ENCODE measurements at regions not wholly inside any gene's neighbourhood (a gene's known extent, or its start where the extent isn't known, plus 50 kb on each side); places are given as distances from the start of the nearest gene placed in this dataset.

DNA sequence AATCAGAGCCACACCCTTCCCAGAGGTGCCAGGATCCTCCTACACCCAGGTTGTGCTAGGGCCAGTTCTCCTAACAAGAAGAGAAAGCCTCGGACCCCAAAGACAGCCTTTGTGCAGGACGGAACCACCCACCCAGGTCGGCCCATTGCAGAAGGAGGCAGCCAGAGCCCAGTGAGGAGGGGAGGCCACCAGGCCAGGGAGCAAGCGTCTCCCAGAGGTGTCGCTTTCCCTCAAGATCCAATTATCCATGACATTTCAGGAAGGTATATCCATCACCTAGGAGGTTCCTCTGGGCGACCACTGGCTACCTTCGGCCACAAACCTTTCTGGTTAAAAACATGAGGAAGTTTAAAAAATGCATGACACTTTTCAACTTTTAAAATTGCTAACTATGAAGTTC is 87.4 kb upstream of the THBS2 start:
- no peak overlapping the region for H3K9ac ChIP-seq (ENCODE audit: low read depth, low read length)
- H3K4me3 ChIP-seq (ENCODE audit: low read depth in 1 of 2, low read length in 2 of 2): no peak overlapping the region
- no peaks in the 10 kb centered on the region for H3K36me3 ChIP-seq (ENCODE audit: insufficient read depth, low read length)
- no peaks in the 10 kb centered on the region for H3K79me2 ChIP-seq (ENCODE audit: insufficient read depth, low read length)
- H3K27ac ChIP-seq (ENCODE audit: low read length): no peak overlapping the region
- H3K27me3 ChIP-seq (ENCODE audit: insufficient read depth, low read length, poor library complexity): peaks cover 5% of the 10 kb centered on the region
- H3K4me1 ChIP-seq (ENCODE audit: insufficient read depth, low read length): no peaks in the 10 kb centered on the region
- ATAC-seq (ENCODE audit: insufficient read depth, low read depth): no peak
- no peaks in the 10 kb centered on the region for H4K20me1 ChIP-seq (ENCODE audit: insufficient read depth, low read length)
- H2AFZ ChIP-seq (ENCODE audit: low read depth, low read length): no peak overlapping the region
- H3K9me3 ChIP-seq (ENCODE audit: insufficient read depth, low read length, severe bottlenecking): no peaks in the 10 kb centered on the region
- no peak for DNase-seq
- TF ChIP-seq, protein P1, sequence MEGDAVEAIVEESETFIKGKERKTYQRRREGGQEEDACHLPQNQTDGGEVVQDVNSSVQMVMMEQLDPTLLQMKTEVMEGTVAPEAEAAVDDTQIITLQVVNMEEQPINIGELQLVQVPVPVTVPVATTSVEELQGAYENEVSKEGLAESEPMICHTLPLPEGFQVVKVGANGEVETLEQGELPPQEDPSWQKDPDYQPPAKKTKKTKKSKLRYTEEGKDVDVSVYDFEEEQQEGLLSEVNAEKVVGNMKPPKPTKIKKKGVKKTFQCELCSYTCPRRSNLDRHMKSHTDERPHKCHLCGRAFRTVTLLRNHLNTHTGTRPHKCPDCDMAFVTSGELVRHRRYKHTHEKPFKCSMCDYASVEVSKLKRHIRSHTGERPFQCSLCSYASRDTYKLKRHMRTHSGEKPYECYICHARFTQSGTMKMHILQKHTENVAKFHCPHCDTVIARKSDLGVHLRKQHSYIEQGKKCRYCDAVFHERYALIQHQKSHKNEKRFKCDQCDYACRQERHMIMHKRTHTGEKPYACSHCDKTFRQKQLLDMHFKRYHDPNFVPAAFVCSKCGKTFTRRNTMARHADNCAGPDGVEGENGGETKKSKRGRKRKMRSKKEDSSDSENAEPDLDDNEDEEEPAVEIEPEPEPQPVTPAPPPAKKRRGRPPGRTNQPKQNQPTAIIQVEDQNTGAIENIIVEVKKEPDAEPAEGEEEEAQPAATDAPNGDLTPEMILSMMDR (IDR thresholded peaks at IDR 0.05; ENCODE audit: borderline replicate concordance, extremely low read depth, low read length, poor library complexity, severe bottlenecking): no peak
- TF ChIP-seq EZH2 (IDR thresholded peaks at IDR 0.05; ENCODE audit: borderline replicate concordance, low read depth, low read length, severe bottlenecking): no peak
- H3K4me2 ChIP-seq (ENCODE audit: insufficient read depth, low read length): no peak overlapping the region

DNA sequence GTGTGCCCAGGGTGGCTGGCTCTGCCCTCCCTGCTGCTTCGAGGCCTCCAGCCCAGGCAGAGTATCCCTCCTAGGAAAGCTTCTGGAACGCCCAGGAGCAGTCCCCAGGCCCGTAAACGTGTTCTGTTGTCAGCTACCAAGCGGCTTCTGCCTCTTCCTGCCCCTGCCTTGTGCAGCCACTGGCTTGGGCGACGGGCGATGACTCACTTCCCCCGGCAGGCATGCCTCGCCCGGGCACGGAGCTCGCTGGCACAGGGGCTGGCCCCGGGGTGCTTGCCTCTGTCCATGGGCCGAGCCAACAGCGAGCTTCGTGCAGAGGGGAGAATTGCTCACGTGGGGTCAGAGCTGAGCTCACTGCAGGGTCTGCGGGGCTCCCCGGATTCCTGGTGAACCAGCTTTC is 86.7 kb upstream of the THBS2 start:
- peaks cover 5% of the 10 kb centered on the region for H3K27me3 ChIP-seq (ENCODE audit: insufficient read depth, low read length, poor library complexity)
- H3K79me2 ChIP-seq (ENCODE audit: insufficient read depth, low read length): no peaks in the 10 kb centered on the region
- ATAC-seq (ENCODE audit: insufficient read depth, low read depth) (no peak), DNase-seq (no peak)
- H4K20me1 ChIP-seq (ENCODE audit: insufficient read depth, low read length): no peaks in the 10 kb centered on the region
- no peaks in the 10 kb centered on the region for H3K36me3 ChIP-seq (ENCODE audit: insufficient read depth, low read length)
- no peak overlapping the region for H3K4me2 ChIP-seq (ENCODE audit: insufficient read depth, low read length)
- no peak overlapping the region for H3K9ac ChIP-seq (ENCODE audit: low read depth, low read length)
- TF ChIP-seq EZH2 (IDR thresholded peaks at IDR 0.05; ENCODE audit: borderline replicate concordance, low read depth, low read length, severe bottlenecking): no peak
- TF ChIP-seq, protein P1 (IDR thresholded peaks at IDR 0.05; ENCODE audit: borderline replicate concordance, extremely low read depth, low read length, poor library complexity, severe bottlenecking): no peak
- no peaks in the 10 kb centered on the region for H3K4me1 ChIP-seq (ENCODE audit: insufficient read depth, low read length)
- H3K4me3 ChIP-seq (ENCODE audit: low read depth in 1 of 2, low read length in 2 of 2): no peak overlapping the region
- H3K9me3 ChIP-seq (ENCODE audit: insufficient read depth, low read length, severe bottlenecking): no peaks in the 10 kb centered on the region
- H3K27ac ChIP-seq (ENCODE audit: low read length): no peak overlapping the region
- H2AFZ ChIP-seq (ENCODE audit: low read depth, low read length): no peak overlapping the region

DNA sequence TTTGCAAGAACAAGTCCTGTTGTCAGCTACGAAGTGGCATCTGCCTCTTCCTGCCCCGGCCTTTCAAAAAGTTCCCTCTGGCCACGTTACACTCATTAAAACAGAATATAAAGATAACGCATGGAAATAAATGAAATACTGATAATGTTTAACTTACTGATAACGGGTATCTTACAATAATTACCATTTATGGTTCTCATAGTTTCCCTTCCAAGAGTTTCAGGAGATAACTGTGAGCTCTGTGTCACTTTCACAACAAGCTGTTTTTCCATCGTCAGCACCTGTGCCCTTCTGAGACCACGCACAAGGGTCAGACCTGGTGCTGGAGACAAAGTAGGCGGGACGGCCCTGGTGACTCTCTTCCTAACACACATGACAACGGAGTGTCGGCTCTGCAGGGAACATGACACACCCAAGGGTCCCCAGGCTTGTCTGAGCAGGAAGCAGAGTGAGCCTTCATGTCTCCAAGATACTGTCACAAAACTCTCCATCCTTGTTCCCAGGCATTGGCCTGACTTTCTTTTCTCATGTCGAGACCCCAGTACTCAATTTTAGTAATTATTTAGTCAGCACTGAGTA is 86.2 kb upstream of the THBS2 start:
- H3K36me3 ChIP-seq (ENCODE audit: insufficient read depth, low read length): no peaks in the 10 kb centered on the region
- TF ChIP-seq, protein P1 (IDR thresholded peaks at IDR 0.05; ENCODE audit: borderline replicate concordance, extremely low read depth, low read length, poor library complexity, severe bottlenecking): no peak
- no peak for TF ChIP-seq EZH2 (IDR thresholded peaks at IDR 0.05; ENCODE audit: borderline replicate concordance, low read depth, low read length, severe bottlenecking)
- no peak for ATAC-seq (ENCODE audit: insufficient read depth, low read depth)
- no peaks in the 10 kb centered on the region for H3K9me3 ChIP-seq (ENCODE audit: insufficient read depth, low read length, severe bottlenecking)
- H4K20me1 ChIP-seq (ENCODE audit: insufficient read depth, low read length): no peaks in the 10 kb centered on the region
- no peak overlapping the region for H3K9ac ChIP-seq (ENCODE audit: low read depth, low read length)
- H3K27ac ChIP-seq (ENCODE audit: low read length): no peak overlapping the region
- no peak overlapping the region for H2AFZ ChIP-seq (ENCODE audit: low read depth, low read length)
- no peak overlapping the region for H3K4me3 ChIP-seq (ENCODE audit: low read depth in 1 of 2, low read length in 2 of 2)
- no peak for DNase-seq
- no peaks in the 10 kb centered on the region for H3K79me2 ChIP-seq (ENCODE audit: insufficient read depth, low read length)
- H3K4me2 ChIP-seq (ENCODE audit: insufficient read depth, low read length): no peak overlapping the region
- H3K4me1 ChIP-seq (ENCODE audit: insufficient read depth, low read length): no peaks in the 10 kb centered on the region
- H3K27me3 ChIP-seq (ENCODE audit: insufficient read depth, low read length, poor library complexity): peaks cover 3% of the 10 kb centered on the region

DNA sequence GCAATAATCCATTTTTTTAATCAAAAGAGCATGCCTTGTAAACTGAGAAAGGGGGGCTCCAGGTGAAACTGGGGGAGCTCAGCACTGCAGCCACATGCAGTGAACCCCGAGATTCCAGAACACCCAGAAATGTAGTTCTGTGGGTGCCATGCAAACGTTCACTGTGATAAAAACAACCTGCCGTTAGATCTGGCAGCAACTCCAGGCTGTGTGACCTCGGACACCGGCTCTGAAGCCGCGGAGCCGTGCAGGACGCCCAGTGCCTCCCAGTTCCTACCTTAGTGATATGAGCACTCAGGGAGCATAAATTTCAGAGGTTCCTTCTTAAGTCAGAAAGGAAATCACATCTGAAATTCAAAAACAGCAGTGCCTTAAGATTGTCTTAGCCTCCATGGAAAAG is 85.4 kb upstream of the THBS2 start:
- no peaks in the 10 kb centered on the region for H3K9me3 ChIP-seq (ENCODE audit: insufficient read depth, low read length, severe bottlenecking)
- H4K20me1 ChIP-seq (ENCODE audit: insufficient read depth, low read length): no peaks in the 10 kb centered on the region
- no peaks in the 10 kb centered on the region for H3K79me2 ChIP-seq (ENCODE audit: insufficient read depth, low read length)
- ATAC-seq (ENCODE audit: insufficient read depth, low read depth) (no peak), DNase-seq (no peak)
- no peaks in the 10 kb centered on the region for H3K27me3 ChIP-seq (ENCODE audit: insufficient read depth, low read length, poor library complexity)
- no peak overlapping the region for H3K4me2 ChIP-seq (ENCODE audit: insufficient read depth, low read length)
- no peak overlapping the region for H3K27ac ChIP-seq (ENCODE audit: low read length)
- H3K4me3 ChIP-seq (ENCODE audit: low read depth in 1 of 2, low read length in 2 of 2): no peak overlapping the region
- no peaks in the 10 kb centered on the region for H3K36me3 ChIP-seq (ENCODE audit: insufficient read depth, low read length)
- H2AFZ ChIP-seq (ENCODE audit: low read depth, low read length): no peak overlapping the region
- no peak for TF ChIP-seq EZH2 (IDR thresholded peaks at IDR 0.05; ENCODE audit: borderline replicate concordance, low read depth, low read length, severe bottlenecking)
- TF ChIP-seq, protein P1 (IDR thresholded peaks at IDR 0.05; ENCODE audit: borderline replicate concordance, extremely low read depth, low read length, poor library complexity, severe bottlenecking): no peak
- no peaks in the 10 kb centered on the region for H3K4me1 ChIP-seq (ENCODE audit: insufficient read depth, low read length)
- H3K9ac ChIP-seq (ENCODE audit: low read depth, low read length): no peak overlapping the region
